Stimulated activated CD4-positive, alpha-beta T cell treated with anti-CD3 and anti-CD28 coated beads, Interleukin-12 subunit alpha, Interleukin-12 subunit beta, amount 100 ng/mL, for 24 hours (primary cell): ENCODE measurements at regions not wholly inside any gene's neighbourhood (a gene's known extent, or its start where the extent isn't known, plus 50 kb on each side); places are given as distances from the start of the nearest gene placed in this dataset.

Experiments
- DNase-seq, 2 experiments: peaks; one replicate each; pipeline ENCODE4 v3.0.0-alpha.2; 2020; ENCODE audit warnings: low read depth in 2 of 2

DNA sequence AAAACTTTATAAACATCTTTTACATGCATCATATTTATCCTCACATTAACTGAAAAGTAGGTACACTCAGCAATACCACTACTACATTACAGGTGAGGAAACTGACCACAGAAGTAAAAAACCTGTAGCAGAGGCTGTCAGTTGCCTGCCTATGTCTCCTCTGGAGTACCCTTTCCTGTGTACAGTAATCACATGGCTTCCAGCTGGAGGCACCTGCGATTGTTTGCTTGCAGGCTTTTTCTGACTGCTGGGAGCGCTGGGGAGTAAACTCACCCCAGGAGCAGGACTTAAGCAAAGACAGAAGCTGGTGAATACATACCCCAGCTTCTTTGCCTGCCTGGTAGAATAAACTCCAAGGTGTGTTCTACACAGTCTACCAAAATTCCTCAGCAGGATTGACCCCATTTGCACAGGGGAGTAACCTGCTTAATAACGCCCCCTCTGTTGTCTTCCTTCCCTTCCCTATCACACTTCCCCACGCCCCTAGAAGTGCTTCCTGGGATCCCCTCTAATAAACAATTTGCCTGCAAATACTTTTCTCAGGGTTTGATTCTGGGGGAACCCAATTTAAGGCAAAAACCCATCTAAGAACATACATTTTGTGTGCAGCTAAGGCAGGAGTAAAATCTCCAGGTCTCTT is 138.9 kb downstream of the PTH2R start:
- no peak for DNase-seq

DNA sequence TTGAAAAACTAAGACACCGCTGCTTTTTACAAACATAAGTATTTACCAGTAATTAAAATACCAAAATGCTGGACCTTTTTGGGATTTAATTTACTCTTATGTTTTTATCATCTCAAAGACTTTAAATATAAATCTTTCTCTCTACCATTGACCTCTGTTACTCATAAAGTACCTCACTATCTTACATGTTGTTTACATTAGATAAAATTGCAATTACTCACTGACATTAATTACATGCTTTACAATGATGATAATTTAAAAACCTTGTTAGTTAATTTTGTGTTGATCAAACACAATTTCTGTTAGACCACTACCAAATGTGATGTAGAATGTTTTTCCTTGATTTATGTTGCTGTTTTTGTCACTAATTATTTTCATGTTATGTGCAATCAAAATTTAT is 139.5 kb downstream of the PTH2R start:
- DNase-seq, result no peak

GRCh38 chr2:208546860-208547650 is 140.5 kb downstream of the PTH2R start:
- DNase-seq, result no peak

GRCh38 chr2:208548700-208549099 is 142.1 kb downstream of the PTH2R start:
- DNase-seq, result no peak

DNA sequence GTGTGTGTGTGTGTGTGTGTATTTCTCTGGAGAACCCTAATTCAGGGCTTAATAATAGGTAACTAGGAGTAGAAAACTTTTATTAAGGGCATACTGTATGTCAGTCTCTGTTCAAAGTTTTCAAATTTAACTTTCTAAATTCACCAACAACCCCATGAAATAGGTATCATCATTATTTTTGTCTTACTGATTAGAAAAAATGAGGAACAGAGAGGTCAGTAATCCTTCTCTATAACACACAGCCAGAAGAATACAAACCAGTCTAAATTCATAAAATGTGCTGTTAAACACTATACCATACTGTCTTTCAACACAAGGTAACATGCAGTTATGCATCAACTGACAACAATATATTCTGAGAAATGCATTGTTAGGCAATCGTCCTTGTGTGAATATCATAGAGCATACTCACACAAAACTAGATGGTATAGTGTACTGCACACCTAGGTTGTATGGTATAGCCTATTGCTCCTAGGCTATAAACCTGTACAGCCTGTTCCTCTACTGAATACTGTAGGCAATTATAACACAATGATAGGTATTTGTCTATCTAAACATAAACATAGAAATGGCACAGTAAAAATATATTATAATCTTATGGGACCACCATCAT is 143.1 kb downstream of the PTH2R start:
- DNase-seq, result no peak

DNA sequence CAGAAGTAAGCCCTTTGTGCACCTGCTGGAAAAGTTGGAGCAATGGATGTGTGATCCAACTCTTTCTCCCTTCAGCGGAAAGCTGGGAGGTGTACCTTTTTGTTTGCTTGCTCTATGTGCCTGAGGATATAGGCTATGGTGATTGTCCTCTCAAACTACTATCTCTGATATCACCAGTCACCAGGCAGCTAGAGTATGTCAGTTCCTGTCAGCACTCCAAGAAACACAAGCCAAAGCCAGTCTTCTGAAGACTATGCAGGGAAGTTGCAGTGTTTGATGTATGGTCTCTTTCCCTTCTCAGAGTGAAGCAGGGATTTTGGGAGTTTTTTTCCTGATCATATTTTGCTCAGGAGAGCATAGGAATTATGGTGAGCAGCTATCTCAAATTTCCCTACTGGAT is 146.4 kb downstream of the PTH2R start:
- DNase-seq, result no peak

- DNase-seq, result no peak
These were observed 150.4 kb downstream of the PTH2R start for GRCh38 chr2:208556983-208557484.

- DNase-seq, result no peak
These were observed 159.3 kb downstream of the PTH2R start for GRCh38 chr2:208565690-208566416.

- DNase-seq, result no peak
These were observed 161.6 kb downstream of the PTH2R start for GRCh38 chr2:208568203-208568602.

DNA sequence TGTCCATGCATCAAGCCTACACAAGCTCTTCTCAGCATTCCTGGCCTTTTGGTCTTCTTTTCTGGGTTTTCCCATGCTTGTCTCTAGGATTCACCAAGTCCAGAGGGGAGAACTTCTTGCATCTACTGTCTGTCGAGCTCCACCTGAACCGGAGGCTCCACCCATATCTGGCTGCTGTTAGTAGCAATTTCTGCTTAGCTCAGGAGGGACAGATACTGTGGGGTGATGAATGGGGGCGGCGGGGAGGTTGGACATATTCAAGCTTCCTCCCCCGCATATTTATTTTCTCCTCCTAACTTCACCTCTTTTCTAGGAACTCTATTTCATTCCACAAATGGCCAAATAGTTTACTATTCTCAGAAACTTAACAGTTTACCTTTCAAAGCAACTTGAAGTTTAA is 163.5 kb downstream of the PTH2R start:
- no peak for DNase-seq

- no peak for DNase-seq
These were observed 164.5 kb downstream of the PTH2R start for GRCh38 chr2:208570851-208571763.

DNA sequence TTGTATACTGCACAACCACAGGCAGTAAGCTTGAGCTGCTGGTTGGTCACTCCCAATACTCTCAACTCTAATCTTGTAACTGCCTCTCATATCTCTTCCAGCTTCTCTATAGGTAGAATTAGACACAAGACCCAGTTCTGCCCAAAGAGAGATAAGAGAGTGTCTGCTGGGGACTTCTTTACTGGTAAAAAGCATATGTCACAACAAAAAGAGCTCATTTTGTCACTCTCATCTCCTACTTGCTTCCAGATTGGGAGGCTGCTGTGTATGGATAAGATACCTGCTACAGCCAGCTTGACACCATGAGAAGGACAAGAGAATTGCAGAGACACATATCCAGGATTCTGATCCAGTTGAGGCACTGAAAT is 165.2 kb downstream of the PTH2R start:
- DNase-seq, result no peak

DNA sequence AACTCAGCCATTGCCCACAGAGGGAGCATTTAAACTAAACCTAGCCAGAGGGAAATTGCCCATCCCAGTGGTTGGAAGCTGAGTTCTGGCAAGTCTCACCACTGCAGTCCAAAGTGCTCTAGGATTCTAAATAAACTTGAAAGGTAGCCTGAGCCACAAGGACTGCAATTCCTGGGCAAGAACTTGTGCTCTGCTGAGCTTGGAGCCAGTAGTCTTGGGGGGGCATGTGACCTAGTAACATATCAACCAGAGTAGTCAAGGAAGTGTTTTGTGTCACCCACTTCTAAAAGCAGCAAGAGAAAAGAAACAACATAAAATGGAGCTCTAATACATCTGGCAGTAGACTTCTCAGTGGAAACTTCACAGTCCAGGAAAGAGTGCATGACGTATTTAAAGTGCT is 167.0 kb downstream of the PTH2R start:
- no peak for DNase-seq

- DNase-seq, result no peak
These were observed 173.1 kb downstream of the PTH2R start for GRCh38 chr2:208579678-208580077.

DNA sequence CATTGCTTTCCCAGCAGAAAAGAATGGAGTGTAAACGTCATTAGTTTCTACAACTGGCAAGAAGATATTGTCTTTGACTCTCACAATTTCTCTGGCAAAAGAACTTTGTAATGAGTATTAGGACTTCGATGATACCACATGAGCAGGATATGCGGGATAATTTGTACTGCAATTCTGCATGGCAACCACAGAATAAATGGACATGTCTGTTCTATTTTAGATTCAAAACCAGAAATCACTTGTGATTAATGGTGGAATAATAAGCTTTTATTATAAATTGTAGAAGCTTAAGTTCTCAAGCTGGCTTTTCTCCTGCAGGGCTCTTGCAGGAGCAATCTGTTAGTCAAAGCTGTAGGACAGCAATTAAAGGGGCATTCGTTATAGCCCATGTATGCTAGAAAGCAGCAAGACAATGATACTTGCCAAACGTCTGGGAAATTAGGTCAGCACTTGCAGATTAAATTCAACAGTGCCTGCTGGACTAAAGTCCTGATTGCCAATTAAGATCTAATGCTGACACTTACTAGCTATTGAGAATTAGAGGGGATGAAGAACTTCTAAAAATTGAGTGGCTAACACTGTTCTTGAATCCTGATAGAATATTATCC is 177.9 kb downstream of the PTH2R start:
- no peak for DNase-seq

- DNase-seq, result no peak
These were observed 179.9 kb downstream of the PTH2R start for GRCh38 chr2:208586516-208586915.

- DNase-seq, result no peak
These were observed 188.2 kb downstream of the PTH2R start for GRCh38 chr2:208594642-208595385.

- DNase-seq, result no peak
These were observed 189.0 kb downstream of the PTH2R start for GRCh38 chr2:208595386-208596275.

DNA sequence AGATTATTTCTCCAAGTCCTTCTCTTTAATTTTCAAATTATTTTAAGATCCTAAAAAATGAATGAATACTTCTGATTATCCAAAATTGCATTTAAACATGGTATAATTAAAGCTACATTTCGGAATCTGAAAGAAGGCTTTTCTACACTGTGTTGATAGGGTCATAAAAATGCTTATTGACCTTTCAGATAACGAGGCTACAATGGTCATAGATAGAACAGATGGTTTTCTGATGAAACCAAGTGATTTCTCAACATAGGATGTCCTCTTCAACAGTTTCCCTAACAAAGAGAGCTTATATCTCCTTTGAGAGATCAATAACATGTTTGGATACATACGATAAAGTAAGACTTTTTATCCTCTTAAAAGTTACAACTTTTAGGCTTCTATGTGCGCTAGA is 201.1 kb downstream of the PTH2R start:
- DNase-seq, result no peak
